Sigmoid colon (tissue), 6 donors: ENCODE measurements at regions not wholly inside any gene's neighbourhood (a gene's known extent, or its start where the extent isn't known, plus 50 kb on each side); places are given as distances from the start of the nearest gene placed in this dataset.

Experiments used
- DNase-seq: peaks from one replicate; pipeline ENCODE4 v3.0.0-alpha.2; 2019
- H3K27ac ChIP-seq, 4 donors: fragments of 200-600 bp; sonication (generic); one replicate each; pipeline ENCODE4 v1.5.1; 2016 to 2019; ENCODE audit warnings: mild to moderate bottlenecking in 1 of 4
- H3K27me3 ChIP-seq, 3 donors: fragments of 200-600 bp; sonication (generic); one replicate each; pipeline ENCODE4 v1.5.1; 2019; ENCODE audit warnings: mild to moderate bottlenecking in 1 of 3
- H3K36me3 ChIP-seq, 4 donors: fragments of 200-600 bp; sonication (generic); one replicate each; pipeline ENCODE4 v1.5.1; 2016 to 2019
- H3K4me1 ChIP-seq, 4 donors: fragments of 200-600 bp; sonication (generic); one replicate each; pipeline ENCODE4 v1.5.1; 2017 to 2019
- H3K4me3 ChIP-seq, 4 donors: fragments of 200-600 bp; sonication (generic); one replicate each; pipeline ENCODE4 v1.5.1; 2017 to 2019; ENCODE audit warnings: mild to moderate bottlenecking in 2 of 4, moderate library complexity in 1 of 4
- H3K9me3 ChIP-seq, 4 donors: fragments of 200-600 bp in 3 of 4; sonication (generic) in 3 of 4; one replicate each; pipeline versions ENCODE4 v1.5.1 to v1.6.1; 2013 to 2019
- CTCF ChIP-seq, 4 experiments: fragments of 450-650 bp in 3 of 4; fragments of 200-600 bp in 1 of 4; IDR thresholded peaks; one replicate each; pipeline ENCODE4 v1.5.1; 2016 to 2019; ENCODE audit warnings: antibody characterized with exemption in 4 of 4, mild to moderate bottlenecking in 3 of 4, moderate library complexity in 2 of 4
- EP300 ChIP-seq, 4 donors: sonication (generic); formaldehyde crosslinking; IDR thresholded peaks; one replicate each; pipeline ENCODE4 v1.6.1; 2017; ENCODE audit warnings: antibody characterized with exemption in 4 of 4
- POLR2A ChIP-seq, 2 donors: fragments of 450-650 bp; IDR thresholded peaks; one replicate each; pipeline ENCODE4 v1.6.1; 2016; ENCODE audit warnings: antibody characterized with exemption in 2 of 2, mild to moderate bottlenecking in 2 of 2, moderate library complexity in 2 of 2
- POLR2AphosphoS5 ChIP-seq, 4 donors: sonication (generic); formaldehyde crosslinking; IDR thresholded peaks; one replicate each; pipeline ENCODE4 v1.6.1; 2017; ENCODE audit warnings: antibody characterized with exemption in 4 of 4
- WGBS, 2 donors: extraction: QIAGEN DNeasy Blood & Tissue Kit; methylation state at CpG; one replicate each; pipeline ENCODE4 v1.1.7; 2013; 5-methylcytosine and 5-hydroxymethylcytosine counted together
- intact Hi-C: fragments of 100-400 bp; cut with DNase I; formaldehyde crosslinking; loops from one replicate; pipeline ENCODE4 v1.15.1; 2023
- donor health status: healthy with polysubstance abuse.
- donor health status: healthy.

- H3K4me3 ChIP-seq: no peak overlapping the region
- 82 to 93% methylated on average over 5 of the region's 5 CpGs for WGBS, 2 donors
- H3K9me3 ChIP-seq: no peaks in the 10 kb centered on the region
- H3K27ac ChIP-seq: no peak overlapping the region
- no peaks in the 10 kb centered on the region for H3K36me3 ChIP-seq
- no peak for DNase-seq
- intact Hi-C loops: no loop called here
- no peaks in the 10 kb centered on the region for H3K4me1 ChIP-seq
- no peaks in the 10 kb centered on the region for H3K27me3 ChIP-seq
- TF ChIP-seq EP300 (IDR thresholded peaks at IDR 0.05): no peak
- no peak for TF ChIP-seq CTCF (IDR thresholded peaks at IDR 0.05)
- TF ChIP-seq POLR2A (IDR thresholded peaks at IDR 0.05): no peak
- TF ChIP-seq POLR2AphosphoS5 (IDR thresholded peaks at IDR 0.05): no peak
Measured at GRCh38 chr15:92565351-92566125, 90.0 kb downstream of the FAM174B start.

- 85 to 89% methylated on average over 5 of the region's 5 CpGs for WGBS, 2 donors
- Histone ChIP-seq H3K27me3 (no peaks in the 10 kb centered on the region), H3K27ac (no peak overlapping the region), H3K36me3 (no peaks in the 10 kb centered on the region), H3K4me1 (no peaks in the 10 kb centered on the region), H3K4me3 (no peak overlapping the region), H3K9me3 (no peaks in the 10 kb centered on the region)
- DNase-seq: no peak
- TF ChIP-seq POLR2AphosphoS5 (IDR thresholded peaks at IDR 0.05): no peak
- no peak for TF ChIP-seq EP300 (IDR thresholded peaks at IDR 0.05)
- no peak for TF ChIP-seq POLR2A (IDR thresholded peaks at IDR 0.05)
- TF ChIP-seq CTCF (IDR thresholded peaks at IDR 0.05): no peak
- intact Hi-C loops: no loop called here
Measured at GRCh38 chr15:92561754-92562153, 93.8 kb downstream of the FAM174B start.

- H3K4me1 ChIP-seq: no peaks in the 10 kb centered on the region
- H3K4me3 ChIP-seq: no peak overlapping the region
- TF ChIP-seq EP300 (IDR thresholded peaks at IDR 0.05) (no peak), POLR2A (IDR thresholded peaks at IDR 0.05) (no peak)
- H3K27ac ChIP-seq: no peak overlapping the region
- no peak for DNase-seq
- no peaks in the 10 kb centered on the region for H3K27me3 ChIP-seq
- intact Hi-C loops: no loop called here
- no peaks in the 10 kb centered on the region for H3K36me3 ChIP-seq
- no peaks in the 10 kb centered on the region for H3K9me3 ChIP-seq
- 77 to 78% methylated on average over 1 of the region's 1 CpG for WGBS, 2 donors
Measured at GRCh38 chr15:92553317-92553716, 102.3 kb downstream of the FAM174B start.

- H3K36me3 ChIP-seq: no peaks in the 10 kb centered on the region
- no peak overlapping the region for H3K27ac ChIP-seq
- TF ChIP-seq CTCF (IDR thresholded peaks at IDR 0.05): no peak
- TF ChIP-seq POLR2AphosphoS5 (IDR thresholded peaks at IDR 0.05): no peak
- no peak for TF ChIP-seq EP300 (IDR thresholded peaks at IDR 0.05)
- TF ChIP-seq POLR2A (IDR thresholded peaks at IDR 0.05): no peak
- H3K27me3 ChIP-seq: no peaks in the 10 kb centered on the region
- no peak for DNase-seq
- no peak overlapping the region for H3K4me3 ChIP-seq
- no peaks in the 10 kb centered on the region for H3K9me3 ChIP-seq
- intact Hi-C loops: no loop called here
- no peaks in the 10 kb centered on the region for H3K4me1 ChIP-seq
Measured at GRCh38 chr15:92545996-92546395, 109.6 kb downstream of the FAM174B start.

- Histone ChIP-seq H3K27me3 (no peaks in the 10 kb centered on the region), H3K36me3 (no peaks in the 10 kb centered on the region), H3K4me3 (no peak overlapping the region), H3K9me3 (no peaks in the 10 kb centered on the region), H3K4me1 (no peaks in the 10 kb centered on the region), H3K27ac (no peak overlapping the region)
- no peak for DNase-seq
- no peak for TF ChIP-seq POLR2A (IDR thresholded peaks at IDR 0.05)
- no peak for TF ChIP-seq CTCF (IDR thresholded peaks at IDR 0.05)
- no peak for TF ChIP-seq EP300 (IDR thresholded peaks at IDR 0.05)
- TF ChIP-seq POLR2AphosphoS5 (IDR thresholded peaks at IDR 0.05): no peak
- WGBS, 2 donors: 76 to 80% methylated on average over 7 of the region's 7 CpGs
- intact Hi-C loops: no loop called here
Measured at GRCh38 chr15:92541291-92542200, 114.0 kb downstream of the FAM174B start.
